Endothelial cell of umbilical vein (primary cell): ENCODE measurements at regions not wholly inside any gene's neighbourhood (a gene's known extent, or its start where the extent isn't known, plus 50 kb on each side); places are given as distances from the start of the nearest gene placed in this dataset.

Source experiments
- BruUV-seq: library from RNA; stranded (reverse); fragments of 400-500 nt; replicated peaks from 2 replicates; lab custom pipeline; 2021; lab: Mats Ljungman, UMichigan
- CTCF ChIA-PET: fragments of 300-600, 350-600 bp; sonication (Branson Sonifier 250); formaldehyde crosslinking; loops from one replicate; lab custom pipeline; 2021; ENCODE audit warnings: antibody characterized with exemption, inconsistent platforms; lab: Charles Lee
- POLR2A ChIA-PET: fragments of 300-600, 350-600 bp; sonication (Branson Sonifier 250); formaldehyde crosslinking; loops from one replicate; lab custom pipeline; 2021; ENCODE audit warnings: antibody characterized with exemption, inconsistent platforms; lab: Charles Lee
- DNase-seq: peaks from one replicate; pipeline ENCODE4 v3.0.0-alpha.2; 2011; ENCODE audit warnings: low read depth, low spot score
- FAIRE-seq: peaks from 2 replicates; lab custom pipeline; 2011; peaks lifted over from hg19 to GRCh38; lab: Jason Lieb, UNC
- H2AFZ ChIP-seq: 2 replicates; pipeline ENCODE4 v1.6.0; 2012; ENCODE audit warnings: low read depth, low read length, control low read depth, inconsistent platforms
- H3K27ac ChIP-seq: 2 replicates; pipeline ENCODE4 v1.5.1; 2011; ENCODE audit warnings: low read depth, mild to moderate bottlenecking, control low read depth, low read length, moderate library complexity; ENCODE audit not compliant: insufficient read depth
- H3K27me3 ChIP-seq, 2 experiments: 2 replicates each; pipeline versions ENCODE4 v1.6.0 to v1.6.1; 2011; ENCODE audit warnings: low read length in 2 of 2, mixed read lengths in 1 of 2; ENCODE audit not compliant: control insufficient read depth in 2 of 2, insufficient read depth in 2 of 2
- H3K36me3 ChIP-seq, 2 experiments: 2 replicates in 1 of 2; 3 replicates in 1 of 2; pipeline ENCODE4 v1.5.1; 2011; ENCODE audit warnings: low read length in 2 of 2, mild to moderate bottlenecking in 1 of 2, moderate library complexity in 1 of 2; ENCODE audit not compliant: control insufficient read depth in 2 of 2, insufficient read depth in 2 of 2; ENCODE audit errors: extremely low read depth in 1 of 2
- H3K4me1 ChIP-seq: 3 replicates; pipeline ENCODE4 v1.5.1; 2011; ENCODE audit warnings: mild to moderate bottlenecking, low read length; ENCODE audit not compliant: control insufficient read depth, insufficient read depth; ENCODE audit errors: extremely low read depth
- H3K4me2 ChIP-seq: 2 replicates; pipeline ENCODE4 v1.6.1; 2011; ENCODE audit warnings: low read length, control low read depth, mixed read lengths; ENCODE audit not compliant: insufficient read depth
- H3K4me3 ChIP-seq, 3 experiments: fragments of 200-600 bp in 1 of 3; sonication (generic), shearing (Covaris generic) in 1 of 3; replicated peaks in 1 of 3; 2 replicates each; pipeline ENCODE4 v1.5.1; 2011 to 2016; ENCODE audit warnings: control low read depth in 3 of 3, low read length in 3 of 3, mild to moderate bottlenecking in 2 of 3, inconsistent platforms in 1 of 3, low read depth in 1 of 3, moderate library complexity in 1 of 3; ENCODE audit not compliant: insufficient read depth in 1 of 3
- H3K79me2 ChIP-seq: 2 replicates; pipeline ENCODE4 v1.6.0; 2012; ENCODE audit warnings: low read length, inconsistent platforms; ENCODE audit not compliant: control insufficient read depth, insufficient read depth
- H3K9ac ChIP-seq: replicated peaks from 2 replicates; pipeline ENCODE3; 2011; ENCODE audit warnings: low read length, control low read depth; ENCODE audit not compliant: insufficient read depth; ENCODE audit errors: extremely low read depth
- H3K9me1 ChIP-seq: replicated peaks from 3 replicates; pipeline ENCODE4 v1.6.0; 2011; ENCODE audit warnings: mild to moderate bottlenecking, low read length; ENCODE audit not compliant: control insufficient read depth, insufficient read depth; ENCODE audit errors: extremely low read depth
- H3K9me3 ChIP-seq: replicated peaks from 2 replicates; pipeline ENCODE4 v1.5.1; 2012; ENCODE audit warnings: low read length, inconsistent platforms; ENCODE audit not compliant: control insufficient read depth, insufficient read depth
- H4K20me1 ChIP-seq: replicated peaks from 2 replicates; pipeline ENCODE3; 2011; ENCODE audit warnings: mild to moderate bottlenecking, low read length; ENCODE audit not compliant: control insufficient read depth, insufficient read depth; ENCODE audit errors: extremely low read depth
- CTCF ChIP-seq, 2 donors: IDR thresholded peaks; 1 replicate in 1 of 2; 2 replicates in 1 of 2; pipeline ENCODE4 v1.5.1; 2011; ENCODE audit warnings: low read length in 2 of 2, mild to moderate bottlenecking in 2 of 2, moderate library complexity in 2 of 2, control low read depth in 1 of 2, inconsistent platforms in 1 of 2, low read depth in 1 of 2; ENCODE audit not compliant: insufficient read depth in 1 of 2; ENCODE audit errors: extremely low read depth in 1 of 2
- FOS ChIP-seq: IDR thresholded peaks from 2 replicates; pipeline ENCODE4 v1.6.1; 2011; ENCODE audit warnings: mild to moderate bottlenecking, low read length, moderate library complexity, borderline replicate concordance; ENCODE audit not compliant: insufficient read depth
- GATA2 ChIP-seq: IDR thresholded peaks from 2 replicates; pipeline ENCODE4 v1.7.0; 2011; ENCODE audit warnings: low read depth, mild to moderate bottlenecking, moderate library complexity, mixed read lengths, low read length; ENCODE audit not compliant: insufficient read length, insufficient read depth
- JUN ChIP-seq: IDR thresholded peaks from 2 replicates; pipeline ENCODE4 v1.6.1; 2011; ENCODE audit warnings: borderline replicate concordance, low read depth; ENCODE audit not compliant: insufficient read length, insufficient read depth
- MAX ChIP-seq: IDR thresholded peaks from 2 replicates; pipeline ENCODE4 v1.6.1; 2011; ENCODE audit not compliant: insufficient read depth, insufficient read length
- MYC ChIP-seq: IDR thresholded peaks from one replicate; pipeline ENCODE4 v1.6.1; 2011; ENCODE audit warnings: mild to moderate bottlenecking, low read depth, low read length
- POLR2A ChIP-seq: IDR thresholded peaks from 2 replicates; pipeline ENCODE4 v1.6.1; 2012; ENCODE audit warnings: low read depth, mild to moderate bottlenecking, control low read depth, low read length
- POLR2AphosphoS5 ChIP-seq: IDR thresholded peaks from 2 replicates; pipeline ENCODE4 v1.6.1; 2012; ENCODE audit warnings: low read depth, mild to moderate bottlenecking, control low read depth, low read length, moderate library complexity; ENCODE audit not compliant: insufficient read depth
- dilution Hi-C: fragments of 300-500 bp; cut with MboI; formaldehyde crosslinking; loops from one replicate; pipeline ENCODE4 v1.15.0; 2019; ENCODE audit warnings: low sequenced_read_pairs; ENCODE audit not compliant: extremely low pct_ligation_motif_present
- intact Hi-C: fragments of 100-400 bp; cut with micrococcal nuclease; formaldehyde crosslinking; loops from one replicate; pipeline ENCODE4 v1.10.0; 2022

- CTCF ChIA-PET = no interaction called here
- no peaks in the 10 kb centered on the region for H3K9me3 ChIP-seq
Measured at GRCh38 chr1:218553197-218553596, 208.1 kb downstream of the TGFB2 start.

More at GRCh38 chr1:218553197-218553596, 208.1 kb downstream of the TGFB2 start:
- H3K27ac ChIP-seq = no peak overlapping the region
- dilution Hi-C loops (no loop called here), intact Hi-C loops (no loop called here)
- H4K20me1 ChIP-seq = no peaks in the 10 kb centered on the region
- no peak overlapping the region for H3K4me3 ChIP-seq
- H3K4me1 ChIP-seq = peaks cover 7% of the 10 kb centered on the region
- H3K79me2 ChIP-seq = no peaks in the 10 kb centered on the region
- H3K4me2 ChIP-seq = no peak overlapping the region
- H3K27me3 ChIP-seq = no peaks in the 10 kb centered on the region
- no peak for FAIRE-seq
- no TSS peak for BruUV-seq
- no peak overlapping the region for H2AFZ ChIP-seq
- POLR2A ChIA-PET = no interaction called here
- TF ChIP-seq MYC (no peak), JUN (no peak), GATA2 (no peak), FOS (no peak), POLR2AphosphoS5 (no peak), POLR2A (no peak), CTCF (IDR thresholded peaks at IDR 0.05; ENCODE audit: extremely low read depth in 1 of 2, insufficient read depth in 1 of 2, low read depth in 1 of 2, low read length in 2 of 2) (no peak), MAX (no peak)
- H3K9me1 ChIP-seq = no peaks in the 10 kb centered on the region
- no peak overlapping the region for H3K9ac ChIP-seq
- no peaks in the 10 kb centered on the region for H3K36me3 ChIP-seq
- DNase-seq = no peak
